Spleen (tissue), 7 donors: ENCODE measurements at regions not wholly inside any gene's neighbourhood (a gene's known extent, or its start where the extent isn't known, plus 50 kb on each side); places are given as distances from the start of the nearest gene placed in this dataset.

Experiments used
- POLR2A ChIP-seq, 3 donors: fragments of 450-650 bp; IDR thresholded peaks; one replicate each; pipeline ENCODE4 v1.5.1; 2017; ENCODE audit warnings: antibody characterized with exemption in 3 of 3, mild to moderate bottlenecking in 1 of 3
- POLR2AphosphoS5 ChIP-seq, 3 donors: sonication (generic); formaldehyde crosslinking; IDR thresholded peaks; one replicate each; pipeline ENCODE4 v1.5.1; 2017; ENCODE audit warnings: antibody characterized with exemption in 3 of 3
- TF ChIP-seq, protein P1 (sequence below), 11 experiments: fragments of 200-600 bp in 7 of 11; fragments of 450-650 bp in 4 of 11; sonication (generic) in 4 of 11; IDR thresholded peaks in 8 of 11; conservative IDR thresholded peaks in 3 of 11; 1 replicate in 7 of 11; 2 replicates in 4 of 11; pipeline versions ENCODE4 v1.4.0 to v1.8.0; 2016 to 2021; ENCODE audit warnings: antibody characterized with exemption in 11 of 11, inconsistent platforms in 4 of 11, mild to moderate bottlenecking in 1 of 11
- donor health status: DM: no; HTN: no; CAD: no; lungs with moderate emphysema.
- donor health status: DM: no; HTN: no; CAD: no.
- donor health status: DM: no; HTN: no; CAD: no.

DNA sequence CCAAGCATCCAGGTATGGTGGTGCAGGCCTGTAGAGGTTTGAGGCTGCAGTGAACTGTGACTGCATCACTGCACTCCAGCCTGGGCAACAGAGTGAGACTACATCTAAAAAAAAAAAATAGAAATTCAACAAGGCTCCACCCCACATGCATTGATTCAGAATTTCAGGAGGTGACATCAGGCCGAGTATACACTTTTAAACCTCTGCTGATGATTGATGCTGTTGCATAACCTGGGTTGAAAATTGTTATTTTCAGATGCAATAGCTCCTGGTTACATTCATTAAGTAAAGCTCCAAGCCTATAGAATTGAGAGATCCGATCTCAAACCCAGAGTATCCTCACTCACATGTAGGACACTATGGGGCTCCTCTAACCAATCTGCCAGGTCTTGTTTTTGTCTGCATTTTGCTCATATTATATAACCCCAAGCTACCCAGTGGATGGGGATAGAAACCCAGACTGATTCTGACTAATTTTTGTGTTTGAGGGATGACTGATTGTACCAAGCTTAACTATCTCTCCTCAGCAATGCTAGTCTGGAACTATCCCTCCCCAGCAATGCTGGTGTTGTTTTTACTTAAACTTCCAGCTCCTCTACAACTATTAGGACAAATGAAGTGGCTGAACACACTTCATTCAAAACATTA lies 123.5 kb upstream of the PREP start:
- TF ChIP-seq POLR2A (IDR thresholded peaks at IDR 0.05) (no peak), POLR2AphosphoS5 (IDR thresholded peaks at IDR 0.05) (no peak)
- TF ChIP-seq, protein P1, sequence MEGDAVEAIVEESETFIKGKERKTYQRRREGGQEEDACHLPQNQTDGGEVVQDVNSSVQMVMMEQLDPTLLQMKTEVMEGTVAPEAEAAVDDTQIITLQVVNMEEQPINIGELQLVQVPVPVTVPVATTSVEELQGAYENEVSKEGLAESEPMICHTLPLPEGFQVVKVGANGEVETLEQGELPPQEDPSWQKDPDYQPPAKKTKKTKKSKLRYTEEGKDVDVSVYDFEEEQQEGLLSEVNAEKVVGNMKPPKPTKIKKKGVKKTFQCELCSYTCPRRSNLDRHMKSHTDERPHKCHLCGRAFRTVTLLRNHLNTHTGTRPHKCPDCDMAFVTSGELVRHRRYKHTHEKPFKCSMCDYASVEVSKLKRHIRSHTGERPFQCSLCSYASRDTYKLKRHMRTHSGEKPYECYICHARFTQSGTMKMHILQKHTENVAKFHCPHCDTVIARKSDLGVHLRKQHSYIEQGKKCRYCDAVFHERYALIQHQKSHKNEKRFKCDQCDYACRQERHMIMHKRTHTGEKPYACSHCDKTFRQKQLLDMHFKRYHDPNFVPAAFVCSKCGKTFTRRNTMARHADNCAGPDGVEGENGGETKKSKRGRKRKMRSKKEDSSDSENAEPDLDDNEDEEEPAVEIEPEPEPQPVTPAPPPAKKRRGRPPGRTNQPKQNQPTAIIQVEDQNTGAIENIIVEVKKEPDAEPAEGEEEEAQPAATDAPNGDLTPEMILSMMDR (IDR thresholded peaks at IDR 0.05 in 8 of 11, conservative IDR thresholded peaks at IDR 0.05 in 3 of 11) = no peak
